HepG2 (cell line): ENCODE measurements at regions not wholly inside any gene's neighbourhood (a gene's known extent, or its start where the extent isn't known, plus 50 kb on each side); places are given as distances from the start of the nearest gene placed in this dataset.

Experiments
- ATAC-seq: fragments of 200-7000 bp; cut with Tn5 transposase; 3 replicates; pipeline ENCODE4 v1.9.1; 2020; ENCODE audit warnings: mild to moderate bottlenecking, moderate library complexity
- BruUV-seq: library from RNA; stranded (reverse); fragments of 400-500 nt; replicated peaks from 2 replicates; lab custom pipeline; 2021; lab: Mats Ljungman, UMichigan
- CTCF ChIA-PET: fragments of 300-600 bp; formaldehyde crosslinking; extraction: SDS; loops from one replicate; lab custom pipeline; 2021; ENCODE audit warnings: low total read pairs, inconsistent platforms, low intra/inter-chr PET ratio; lab: Yijun Ruan, JAX
- POLR2A ChIA-PET: fragments of 350-600 bp; sonication (Branson Sonifier 250); formaldehyde crosslinking; loops from one replicate; lab custom pipeline; 2020; ENCODE audit warnings: antibody characterized with exemption, inconsistent platforms; lab: Yijun Ruan, JAX
- DNase-seq: peaks from one replicate; pipeline ENCODE4 v3.0.0-alpha.2; 2015; ENCODE audit warnings: low spot score
- FAIRE-seq: peaks from 3 replicates; lab custom pipeline; 2011; peaks lifted over from hg19 to GRCh38; lab: Jason Lieb, UNC
- H2AFZ ChIP-seq: one replicate; pipeline ENCODE4 v1.6.1; 2011; ENCODE audit warnings: low read length, inconsistent platforms
- H3K27ac ChIP-seq: fragments of 300-600 bp; 3 replicates; pipeline ENCODE4 v1.8.0; 2011; ENCODE audit warnings: mixed run types, mild to moderate bottlenecking, mixed read lengths, low read length, inconsistent platforms; ENCODE audit not compliant: insufficient read depth; ENCODE audit errors: extremely low read length
- H3K27me3 ChIP-seq, 2 experiments: fragments of 200-600 bp in 1 of 2; 2 replicates in 1 of 2; 3 replicates in 1 of 2; pipeline versions ENCODE4 v1.6.0 to v1.8.0; 2011; ENCODE audit warnings: low read length in 2 of 2, mild to moderate bottlenecking in 2 of 2, moderate library complexity in 2 of 2, inconsistent platforms in 1 of 2; ENCODE audit not compliant: insufficient read depth in 2 of 2, control insufficient read depth in 1 of 2
- H3K36me3 ChIP-seq, 2 experiments: fragments of 200-600 bp in 1 of 2; replicated peaks in 1 of 2; 2 replicates in 1 of 2; 3 replicates in 1 of 2; pipeline versions ENCODE4 v1.5.1 to v1.8.0; 2011; ENCODE audit warnings: low read length in 2 of 2, inconsistent platforms in 1 of 2; ENCODE audit not compliant: insufficient read depth in 2 of 2, control insufficient read depth in 1 of 2
- H3K4me1 ChIP-seq: 2 replicates; pipeline ENCODE4 v1.5.1; 2012; ENCODE audit warnings: low read length, inconsistent platforms; ENCODE audit not compliant: insufficient read depth
- H3K4me2 ChIP-seq: 2 replicates; pipeline ENCODE4 v1.6.0; 2011; ENCODE audit warnings: low read depth, low read length, inconsistent platforms
- H3K4me3 ChIP-seq, 3 experiments: fragments of 200-600 bp in 1 of 3; sonication (generic), shearing (Covaris generic) in 1 of 3; replicated peaks in 1 of 3; 2 replicates each; pipeline ENCODE4 v1.5.1; 2011 to 2016; ENCODE audit warnings: low read length in 3 of 3, inconsistent platforms in 2 of 3, low read depth in 2 of 3, mild to moderate bottlenecking in 2 of 3, control low read depth in 1 of 3, mixed read lengths in 1 of 3; ENCODE audit not compliant: insufficient read depth in 1 of 3
- H3K79me2 ChIP-seq: one replicate; pipeline ENCODE4 v1.6.1; 2011; ENCODE audit warnings: low read length, inconsistent platforms; ENCODE audit not compliant: insufficient read depth
- H3K9ac ChIP-seq: 2 replicates; pipeline ENCODE4 v1.6.0; 2011; ENCODE audit warnings: mild to moderate bottlenecking, low read depth, low read length, inconsistent platforms; ENCODE audit not compliant: insufficient read depth
- H3K9me3 ChIP-seq: 2 replicates; pipeline ENCODE4 v1.5.1; 2012; ENCODE audit warnings: mild to moderate bottlenecking, low read length
- H4K20me1 ChIP-seq: 2 replicates; pipeline ENCODE4 v1.6.0; 2011; ENCODE audit warnings: inconsistent platforms, mild to moderate bottlenecking, low read length, moderate library complexity; ENCODE audit not compliant: insufficient read depth
- GTF2F1 ChIP-seq: fragments of 150-350 bp; IDR thresholded peaks from 2 replicates; pipeline ENCODE4 v1.6.1; 2014; ENCODE audit warnings: low read length
- HNRNPLL ChIP-seq: fragments of 200-400 bp; formaldehyde crosslinking; IDR thresholded peaks from 2 replicates; pipeline ENCODE4 v1.6.1; 2017; ENCODE audit warnings: mild to moderate bottlenecking, low read depth, low read length; ENCODE audit not compliant: poor library complexity, severe bottlenecking
- REL ChIP-seq: sonication (generic); formaldehyde crosslinking; conservative IDR thresholded peaks from 2 replicates; pipeline ENCODE4 v1.8.0; 2022; ENCODE audit warnings: mild to moderate bottlenecking, missing genetic modification reagents, moderate library complexity
- TBX3 ChIP-seq: fragments of 450-650 bp; IDR thresholded peaks from 2 replicates; pipeline ENCODE4 v1.6.1; 2017; ENCODE audit warnings: antibody characterized with exemption, mild to moderate bottlenecking, inconsistent platforms, borderline replicate concordance
- TOE1 ChIP-seq: sonication (generic); formaldehyde crosslinking; IDR thresholded peaks from 2 replicates; pipeline ENCODE4 v1.4.0; 2020; ENCODE audit warnings: mild to moderate bottlenecking, missing genetic modification reagents
- ZFP82 ChIP-seq: sonication (generic); formaldehyde crosslinking; IDR thresholded peaks from 2 replicates; pipeline ENCODE4 v1.5.1; 2020; ENCODE audit warnings: mild to moderate bottlenecking, missing genetic modification reagents, borderline replicate concordance
- ZKSCAN1 ChIP-seq: fragments of 150-350 bp; IDR thresholded peaks from 2 replicates; pipeline ENCODE4 v1.6.1; 2014; ENCODE audit warnings: low read length
- ZNF251 ChIP-seq: sonication (generic); formaldehyde crosslinking; IDR thresholded peaks from 2 replicates; pipeline ENCODE4 v1.9.0; 2021; ENCODE audit warnings: mild to moderate bottlenecking, missing genetic modification reagents
- ZNF558 ChIP-seq: sonication (generic); formaldehyde crosslinking; IDR thresholded peaks from 2 replicates; pipeline ENCODE4 v1.9.0; 2022; ENCODE audit warnings: mild to moderate bottlenecking, missing genetic modification reagents, borderline replicate concordance
- ZNF577 ChIP-seq: sonication (generic); formaldehyde crosslinking; IDR thresholded peaks from 2 replicates; pipeline ENCODE4 v1.4.0; 2020; ENCODE audit warnings: mild to moderate bottlenecking, low read depth, missing genetic modification reagents, borderline replicate concordance
- WGBS: methylation state at CpG from one replicate; pipeline ENCODE4 v1.1.6; 2017; ENCODE audit warnings: low lambda C conversion rate; 5-methylcytosine and 5-hydroxymethylcytosine counted together
- in situ Hi-C: cut with HindIII; loops from 2 replicates; pipeline ENCODE4 v1.10.0; 2017; ENCODE audit warnings: low pct_unique_long_range_greater_than_20kb; ENCODE audit not compliant: extremely low pct_ligation_motif_present
- intact Hi-C: fragments of 100-400 bp; cut with micrococcal nuclease; formaldehyde crosslinking; loops from one replicate; pipeline ENCODE4 v1.10.0; 2022; ENCODE audit not compliant: unreplicated experiment
- TF ChIP-seq, protein P1 (sequence below): sonication (generic); formaldehyde crosslinking; IDR thresholded peaks from 2 replicates; pipeline ENCODE4 v1.4.0; 2020; ENCODE audit warnings: mild to moderate bottlenecking, missing genetic modification reagents
- TF ChIP-seq, protein P2 (sequence below): sonication (generic); formaldehyde crosslinking; IDR thresholded peaks from 2 replicates; pipeline ENCODE4 v1.5.1; 2020; ENCODE audit warnings: mild to moderate bottlenecking, missing genetic modification reagents, moderate library complexity

DNA sequence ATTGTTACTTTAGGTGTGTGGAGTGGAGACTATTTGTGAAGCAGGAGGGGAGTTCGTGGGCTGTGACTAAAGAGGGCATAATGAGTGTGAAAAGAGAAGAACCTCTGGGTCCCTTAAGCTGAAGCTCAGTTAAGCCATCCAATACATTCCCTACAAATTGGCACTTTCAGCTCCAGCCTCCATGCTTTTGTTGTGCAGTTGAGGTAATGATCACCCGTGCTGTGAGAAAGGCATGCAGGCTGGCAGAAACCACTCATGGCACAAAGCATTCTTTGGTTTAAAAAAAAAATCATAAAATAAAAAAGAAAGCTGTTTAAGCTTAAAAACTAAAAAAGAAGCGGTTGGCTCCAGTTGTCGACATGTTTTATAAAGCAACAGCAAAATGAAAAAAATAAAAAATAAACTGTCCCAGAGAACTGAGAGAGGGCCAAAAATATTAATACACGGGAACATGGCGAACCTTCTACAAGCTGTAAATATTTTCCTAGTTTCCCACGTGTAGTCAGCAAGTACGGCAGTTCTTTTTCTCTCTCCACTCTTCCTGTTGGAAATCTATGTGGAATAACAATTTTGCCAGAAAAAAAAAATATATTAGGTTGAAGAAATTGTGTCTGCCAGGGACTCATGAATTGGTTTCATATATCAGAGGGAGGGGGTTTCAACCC, 82.2 kb downstream of the ANKRD60 start:
- no TSS peak for BruUV-seq
- ChIA-PET POLR2A (no interaction called here), CTCF (no interaction called here)
- H3K9ac ChIP-seq: no peak overlapping the region
- H4K20me1 ChIP-seq: no peaks in the 10 kb centered on the region
- in situ Hi-C loops (no loop called here), intact Hi-C loops (no loop called here)
- no peaks in the 10 kb centered on the region for H3K36me3 ChIP-seq
- 9% methylated on average over 8 of the region's 8 CpGs for WGBS
- ATAC-seq (no peak), FAIRE-seq (no peak), DNase-seq (no peak)
- no peaks in the 10 kb centered on the region for H3K9me3 ChIP-seq
- H3K27me3 ChIP-seq: peaks cover 2 to 51% of the 10 kb centered on the region in 2 experiments; a peak in 3 of 5 replicates
- no peak for TF ChIP-seq ZNF577 (CRISPR knock-in tag)
- TF ChIP-seq, protein P1, sequence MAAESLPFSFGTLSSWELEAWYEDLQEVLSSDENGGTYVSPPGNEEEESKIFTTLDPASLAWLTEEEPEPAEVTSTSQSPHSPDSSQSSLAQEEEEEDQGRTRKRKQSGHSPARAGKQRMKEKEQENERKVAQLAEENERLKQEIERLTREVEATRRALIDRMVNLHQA (CRISPR knock-in tag): no peak
- no peak for TF ChIP-seq REL
- TF ChIP-seq HNRNPLL: no peak
- TF ChIP-seq ZNF251 (CRISPR knock-in tag): no peak
- TF ChIP-seq TOE1: no peak
- no peak for TF ChIP-seq TBX3
- TF ChIP-seq ZKSCAN1: no peak
- no peak overlapping the region for H3K4me3 ChIP-seq
- no peak overlapping the region for H3K27ac ChIP-seq
- no peaks in the 10 kb centered on the region for H3K79me2 ChIP-seq
- no peak overlapping the region for H3K4me2 ChIP-seq
- no peak overlapping the region for H2AFZ ChIP-seq
- H3K4me1 ChIP-seq: no peaks in the 10 kb centered on the region

DNA sequence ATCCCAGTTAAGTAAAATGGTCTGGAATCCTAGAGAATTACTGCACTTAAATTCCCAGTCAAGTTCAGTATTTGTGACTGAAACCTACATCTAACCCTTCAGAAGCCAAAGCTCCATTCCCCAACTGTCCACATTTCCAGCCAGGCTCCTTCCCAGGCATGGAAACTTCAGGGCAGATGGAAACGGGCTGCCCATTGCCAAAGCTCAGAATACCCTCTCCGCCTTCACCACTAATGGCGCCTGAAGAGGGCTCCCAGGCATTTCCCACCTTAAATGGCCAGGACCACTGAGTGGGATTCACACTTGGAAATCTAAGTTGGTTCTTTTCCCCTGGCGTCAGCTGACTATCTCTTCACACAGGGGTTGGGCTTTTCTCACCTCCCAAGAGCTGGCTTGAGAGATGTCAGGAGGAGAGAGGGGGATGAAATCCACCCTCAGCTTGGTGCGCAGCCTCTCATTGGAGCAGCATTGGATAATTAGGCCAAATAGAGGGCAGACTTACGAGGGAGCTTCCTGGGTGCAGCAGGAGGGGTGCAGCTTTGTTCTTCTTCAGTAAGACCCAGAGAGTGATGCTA, 82.9 kb downstream of the ANKRD60 start:
- no peak for ATAC-seq
- TF ChIP-seq, protein P2, sequence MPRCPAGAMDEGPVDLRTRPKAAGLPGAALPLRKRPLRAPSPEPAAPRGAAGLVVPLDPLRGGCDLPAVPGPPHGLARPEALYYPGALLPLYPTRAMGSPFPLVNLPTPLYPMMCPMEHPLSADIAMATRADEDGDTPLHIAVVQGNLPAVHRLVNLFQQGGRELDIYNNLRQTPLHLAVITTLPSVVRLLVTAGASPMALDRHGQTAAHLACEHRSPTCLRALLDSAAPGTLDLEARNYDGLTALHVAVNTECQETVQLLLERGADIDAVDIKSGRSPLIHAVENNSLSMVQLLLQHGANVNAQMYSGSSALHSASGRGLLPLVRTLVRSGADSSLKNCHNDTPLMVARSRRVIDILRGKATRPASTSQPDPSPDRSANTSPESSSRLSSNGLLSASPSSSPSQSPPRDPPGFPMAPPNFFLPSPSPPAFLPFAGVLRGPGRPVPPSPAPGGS (CRISPR knock-in tag): no peak
- TF ChIP-seq GTF2F1 (no peak), ZFP82 (CRISPR knock-in tag) (no peak), ZNF558 (CRISPR knock-in tag) (no peak)
- ChIA-PET POLR2A (no interaction called here), CTCF (no interaction called here)
- 10% methylated on average over 6 of the region's 6 CpGs for WGBS
- Histone ChIP-seq H3K27ac (no peak overlapping the region), H3K9me3 (no peaks in the 10 kb centered on the region), H3K27me3 (peaks cover 2 to 45% of the 10 kb centered on the region in 2 experiments; a peak in 3 of 5 replicates), H3K4me2 (no peak overlapping the region), H4K20me1 (no peaks in the 10 kb centered on the region), H3K4me1 (no peaks in the 10 kb centered on the region), H3K9ac (no peak overlapping the region), H2AFZ (no peak overlapping the region), H3K36me3 (no peaks in the 10 kb centered on the region), H3K79me2 (no peaks in the 10 kb centered on the region), H3K4me3 (no peak overlapping the region)
- intact Hi-C loops (no loop called here), in situ Hi-C loops (no loop called here)
- no peak for DNase-seq
- BruUV-seq: no TSS peak
- FAIRE-seq: no peak
